ENCODE measurements at regions not wholly inside any gene's neighbourhood (a gene's known extent, or its start where the extent isn't known, plus 50 kb on each side); places are given as distances from the start of the nearest gene placed in this dataset.

DNA sequence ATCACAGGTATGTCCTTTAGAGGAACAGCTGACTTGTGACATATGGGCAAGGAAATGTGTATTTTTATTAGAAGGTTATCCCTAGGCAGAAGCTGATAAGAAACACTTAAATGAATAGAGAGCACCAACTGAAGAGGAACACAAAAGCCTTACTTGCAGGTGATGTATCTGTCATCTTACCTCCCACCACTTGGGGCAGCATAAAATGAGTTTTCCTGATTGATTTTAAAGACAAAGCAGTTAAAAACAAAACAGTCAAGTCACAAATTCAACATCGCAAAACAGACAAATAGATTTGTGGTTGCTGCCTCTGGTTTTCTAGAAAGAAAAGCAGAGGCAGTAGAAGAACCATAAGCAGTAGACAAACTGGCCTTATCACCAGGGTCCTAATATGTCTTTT is 302.4 kb upstream of the ZNF462 start:
- TF ChIP-seq, protein P1, sequence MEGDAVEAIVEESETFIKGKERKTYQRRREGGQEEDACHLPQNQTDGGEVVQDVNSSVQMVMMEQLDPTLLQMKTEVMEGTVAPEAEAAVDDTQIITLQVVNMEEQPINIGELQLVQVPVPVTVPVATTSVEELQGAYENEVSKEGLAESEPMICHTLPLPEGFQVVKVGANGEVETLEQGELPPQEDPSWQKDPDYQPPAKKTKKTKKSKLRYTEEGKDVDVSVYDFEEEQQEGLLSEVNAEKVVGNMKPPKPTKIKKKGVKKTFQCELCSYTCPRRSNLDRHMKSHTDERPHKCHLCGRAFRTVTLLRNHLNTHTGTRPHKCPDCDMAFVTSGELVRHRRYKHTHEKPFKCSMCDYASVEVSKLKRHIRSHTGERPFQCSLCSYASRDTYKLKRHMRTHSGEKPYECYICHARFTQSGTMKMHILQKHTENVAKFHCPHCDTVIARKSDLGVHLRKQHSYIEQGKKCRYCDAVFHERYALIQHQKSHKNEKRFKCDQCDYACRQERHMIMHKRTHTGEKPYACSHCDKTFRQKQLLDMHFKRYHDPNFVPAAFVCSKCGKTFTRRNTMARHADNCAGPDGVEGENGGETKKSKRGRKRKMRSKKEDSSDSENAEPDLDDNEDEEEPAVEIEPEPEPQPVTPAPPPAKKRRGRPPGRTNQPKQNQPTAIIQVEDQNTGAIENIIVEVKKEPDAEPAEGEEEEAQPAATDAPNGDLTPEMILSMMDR (optimal IDR thresholded peaks at IDR 0.05 in 1 of 3, IDR thresholded peaks at IDR 0.05 in 1 of 3, conservative IDR thresholded peaks at IDR 0.05 in 1 of 3; ENCODE audit: extremely low read depth in 1 of 3, insufficient read depth in 2 of 3, low read length in 3 of 3) = peak in 1 of 3 experiments; percentile 21
- no peak for TF ChIP-seq EZH2 (IDR thresholded peaks at IDR 0.05; ENCODE audit: low read length)
